Sigmoid colon (tissue), 4 donors: ENCODE measurements at regions not wholly inside any gene's neighbourhood (a gene's known extent, or its start where the extent isn't known, plus 50 kb on each side); places are given as distances from the start of the nearest gene placed in this dataset.

ENCODE experiments used
- CTCF ChIP-seq, 4 experiments: fragments of 450-650 bp in 3 of 4; fragments of 200-600 bp in 1 of 4; IDR thresholded peaks; one replicate each; pipeline ENCODE4 v1.5.1; 2016 to 2019; ENCODE audit warnings: antibody characterized with exemption in 4 of 4, mild to moderate bottlenecking in 3 of 4, moderate library complexity in 2 of 4
- EP300 ChIP-seq, 4 donors: sonication (generic); formaldehyde crosslinking; IDR thresholded peaks; one replicate each; pipeline ENCODE4 v1.6.1; 2017; ENCODE audit warnings: antibody characterized with exemption in 4 of 4
- POLR2A ChIP-seq, 2 donors: fragments of 450-650 bp; IDR thresholded peaks; one replicate each; pipeline ENCODE4 v1.6.1; 2016; ENCODE audit warnings: antibody characterized with exemption in 2 of 2, mild to moderate bottlenecking in 2 of 2, moderate library complexity in 2 of 2
- POLR2AphosphoS5 ChIP-seq, 4 donors: sonication (generic); formaldehyde crosslinking; IDR thresholded peaks; one replicate each; pipeline ENCODE4 v1.6.1; 2017; ENCODE audit warnings: antibody characterized with exemption in 4 of 4

- no peak for TF ChIP-seq POLR2A (IDR thresholded peaks at IDR 0.05)
- TF ChIP-seq CTCF (IDR thresholded peaks at IDR 0.05): no peak
- TF ChIP-seq POLR2AphosphoS5 (IDR thresholded peaks at IDR 0.05): no peak
- TF ChIP-seq EP300 (IDR thresholded peaks at IDR 0.05): no peak
Measured at GRCh38 chr7:142646386-142647140, 102.7 kb upstream of the PRSS1 start.
